Heart right ventricle (tissue), 16 donors: ENCODE measurements at regions not wholly inside any gene's neighbourhood (a gene's known extent, or its start where the extent isn't known, plus 50 kb on each side); places are given as distances from the start of the nearest gene placed in this dataset.

Experiments
- ATAC-seq, 8 donors: fragments of 200-7000 bp; cut with Tn5 transposase; one replicate each; pipeline ENCODE4 v1.9.1; 2020; ENCODE audit warnings: mild to moderate bottlenecking in 8 of 8, moderate library complexity in 8 of 8, moderate number of reproducible peaks in 1 of 8
- DNase-seq, 2 donors: peaks; one replicate each; pipeline ENCODE4 v3.0.0-alpha.2; 2020
- H3K27ac ChIP-seq, 10 donors: fragments of 200-600 bp; sonication (generic) in 2 of 10; one replicate each; pipeline versions ENCODE4 v1.5.0 to v1.8.0; 2020 to 2022; ENCODE audit warnings: mild to moderate bottlenecking in 3 of 10
- H3K27me3 ChIP-seq, 7 donors: fragments of 200-600 bp; one replicate each; pipeline ENCODE4 v1.8.0; 2021 to 2022; ENCODE audit warnings: mild to moderate bottlenecking in 2 of 7
- H3K36me3 ChIP-seq, 9 donors: fragments of 200-600 bp; sonication (generic) in 1 of 9; one replicate each; pipeline versions ENCODE4 v1.5.0 to v1.8.0; 2020 to 2022; ENCODE audit warnings: mild to moderate bottlenecking in 2 of 9
- H3K4me1 ChIP-seq, 9 donors: fragments of 200-600 bp; sonication (generic) in 1 of 9; one replicate each; pipeline versions ENCODE4 v1.5.0 to v1.8.0; 2020 to 2022; ENCODE audit warnings: mild to moderate bottlenecking in 4 of 9
- H3K4me3 ChIP-seq, 10 donors: fragments of 200-600 bp; sonication (generic) in 2 of 10; one replicate each; pipeline versions ENCODE4 v1.5.0 to v1.8.0; 2020 to 2022; ENCODE audit warnings: mild to moderate bottlenecking in 7 of 10, moderate library complexity in 2 of 10
- H3K9me3 ChIP-seq, 11 donors: fragments of 200-600 bp in 10 of 11; sonication (generic) in 2 of 11; one replicate each; pipeline versions ENCODE4 v1.5.0 to v1.8.0; 2013 to 2022; ENCODE audit warnings: mild to moderate bottlenecking in 2 of 11, control low read depth in 1 of 11, moderate library complexity in 1 of 11
- CTCF ChIP-seq, 9 donors: fragments of 200-600 bp; sonication (generic) in 2 of 9; IDR thresholded peaks; one replicate each; pipeline versions ENCODE4 v1.5.0 to v1.8.0; 2021 to 2022; ENCODE audit warnings: antibody characterized with exemption in 9 of 9, mild to moderate bottlenecking in 5 of 9, moderate library complexity in 1 of 9
- WGBS, 2 donors: extraction: QIAGEN DNeasy Blood & Tissue Kit; methylation state at CpG; one replicate each; pipeline ENCODE4 v1.1.7; 2013; ENCODE audit warnings: inconsistent platforms in 1 of 2; 5-methylcytosine and 5-hydroxymethylcytosine counted together
- intact Hi-C, 10 donors: fragments of 100-400 bp; cut with DNase I; formaldehyde crosslinking; loops; one replicate each; pipeline versions ENCODE4 v1.11.1 to v1.14.2; 2022
- donor health status: Arrhythmogenic right ventricular cardiomyopathy.
- donor health status: ischemic (EF 13 %, LVEDD 7.1; RV severe dilation, severe dysfunction).
- donor health status: healthy with polysubstance abuse.
- donor health status: DM: no; HTN: yes; CAD: no.
- donor health status: DM: no; HTN: no; CAD: no.
- donor health status: ischemic (EF 25% LVEDD 6.9; RV normal size, moderate dysfunction).
- donor health status: ischemic (EF 25% LVEDD 5.7; RV mildly dilated, moderate dysfunction).
- donor health status: healthy.
- donor health status: DM: yes; HTN: yes; CAD: no.
- donor health status: Ischemic cardiomyopathy.
- donor health status: ischemic (EF 35%, LVEDD 5.7; RV mildly dilated, moderate dysfunction).
- donor health status: nonischemic (EF 11% LVEDD 7.7; RV severe dilation, severe dysfunction).
- donor health status: DM: yes; HTN: yes; CAD: no.
- donor health status: PGD.
- donor health status: ischemic (EF 29% LVEDD 5.4; RV normal size, mild dysfunction).
- donor health status: nonischemic (EF 23%, LVEDD 6.1; RV moderate dilation, normal function).

GRCh38 chr11:129702410-129703398 lies 112.9 kb upstream of the TMEM45B start:
- TF ChIP-seq CTCF (IDR thresholded peaks at IDR 0.05), result no peak
- ATAC-seq (no peak), DNase-seq (no peak)
- H3K4me3 ChIP-seq, result no peak overlapping the region
- intact Hi-C loops, result no loop called here
- peaks cover 0 to 23% (median 5%) of the 10 kb centered on the region in 7 donors for H3K27me3 ChIP-seq
- no peak overlapping the region for H3K27ac ChIP-seq
- no peaks in the 10 kb centered on the region for H3K9me3 ChIP-seq
- H3K4me1 ChIP-seq, result no peaks in the 10 kb centered on the region
- no peaks in the 10 kb centered on the region for H3K36me3 ChIP-seq
- WGBS, 2 donors, result 84 to 88% methylated on average over 14 of the region's 14 CpGs

DNA sequence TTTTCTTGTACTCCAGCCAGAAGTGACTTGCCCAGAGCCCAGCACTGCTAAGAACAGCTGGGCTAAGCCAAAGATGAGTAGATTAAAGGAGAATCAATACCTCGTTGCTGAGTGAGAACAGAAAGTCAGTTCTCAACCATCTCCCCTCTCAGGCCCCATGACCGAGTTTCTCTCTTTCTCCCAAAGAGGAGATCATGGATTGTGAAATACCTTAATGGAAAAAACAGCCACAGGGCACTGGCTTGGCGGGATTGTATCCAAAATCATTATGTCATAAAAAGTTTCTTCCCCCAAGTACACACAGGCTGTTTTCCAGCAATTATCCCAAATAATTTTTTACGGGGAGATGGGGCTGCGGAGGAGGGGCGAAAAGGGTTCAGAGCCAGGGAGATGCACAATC lies 111.8 kb upstream of the TMEM45B start:
- no peak overlapping the region for H3K4me3 ChIP-seq
- H3K36me3 ChIP-seq, result no peaks in the 10 kb centered on the region
- peaks cover 0 to 17% (median 4%) of the 10 kb centered on the region in 7 donors for H3K27me3 ChIP-seq
- H3K27ac ChIP-seq, result no peak overlapping the region
- H3K9me3 ChIP-seq, result no peaks in the 10 kb centered on the region
- TF ChIP-seq CTCF (IDR thresholded peaks at IDR 0.05), result no peak
- H3K4me1 ChIP-seq, result no peaks in the 10 kb centered on the region
- intact Hi-C loops, result no loop called here
- ATAC-seq (peak in 2 of 8 donors; percentile 33 to 55), DNase-seq (no peak)
- WGBS, 2 donors, result 66 to 73% methylated on average over 6 of the region's 6 CpGs

- H3K4me3 ChIP-seq, result no peak overlapping the region
- H3K27me3 ChIP-seq, result peaks cover 0 to 19% (median 2%) of the 10 kb centered on the region in 7 donors
- no peaks in the 10 kb centered on the region for H3K4me1 ChIP-seq
- intact Hi-C loops, result no loop called here
- no peaks in the 10 kb centered on the region for H3K9me3 ChIP-seq
- no peaks in the 10 kb centered on the region for H3K36me3 ChIP-seq
- ATAC-seq (no peak), DNase-seq (no peak)
- no peak overlapping the region for H3K27ac ChIP-seq
- WGBS, 2 donors, result 76 to 81% methylated on average over 3 of the region's 3 CpGs
- TF ChIP-seq CTCF (IDR thresholded peaks at IDR 0.05), result no peak
Observed at GRCh38 chr11:129704831-129705230, 110.8 kb upstream of the TMEM45B start.

GRCh38 chr11:129705341-129705740 lies 110.3 kb upstream of the TMEM45B start:
- ATAC-seq, result no peak
- no peak for TF ChIP-seq CTCF (IDR thresholded peaks at IDR 0.05)
- 76 to 78% methylated on average over 8 of the region's 8 CpGs for WGBS, 2 donors
- no peaks in the 10 kb centered on the region for H3K4me1 ChIP-seq
- H3K27ac ChIP-seq, result no peak overlapping the region
- no peak overlapping the region for H3K4me3 ChIP-seq
- H3K36me3 ChIP-seq, result no peaks in the 10 kb centered on the region
- no peak for DNase-seq
- intact Hi-C loops, result no loop called here
- peaks cover 0 to 23% (median 3%) of the 10 kb centered on the region in 7 donors for H3K27me3 ChIP-seq
- no peaks in the 10 kb centered on the region for H3K9me3 ChIP-seq
